DND-41 (cell line): ENCODE measurements at regions not wholly inside any gene's neighbourhood (a gene's known extent, or its start where the extent isn't known, plus 50 kb on each side); places are given as distances from the start of the nearest gene placed in this dataset.
"Not testable (repeated sequence)": the region's sequence is repeated elsewhere in the genome, so short reads cannot be mapped to it uniquely, and the experiment has no call there.

Experiments
- CTCF ChIP-seq: IDR thresholded peaks from 2 replicates; pipeline ENCODE4 v1.5.1; 2012; ENCODE audit warnings: borderline replicate concordance, low read length, moderate library complexity, mild to moderate bottlenecking; ENCODE audit not compliant: poor library complexity, severe bottlenecking; ENCODE audit errors: extremely low read depth
- EZH2 ChIP-seq: IDR thresholded peaks from 3 replicates; pipeline ENCODE4 v1.6.1; 2012; ENCODE audit warnings: borderline replicate concordance, low read depth, mild to moderate bottlenecking, moderate library complexity, low read length, inconsistent platforms; ENCODE audit not compliant: severe bottlenecking

GRCh38 chr2:94584569-94584968, 286.7 kb upstream of the TEKT4 start:
- not testable (repeated sequence) for TF ChIP-seq CTCF, EZH2
